Astrocyte of the spinal cord (primary cell): ENCODE measurements at regions not wholly inside any gene's neighbourhood (a gene's known extent, or its start where the extent isn't known, plus 50 kb on each side); places are given as distances from the start of the nearest gene placed in this dataset.
A peak's percentile ranks its signal among the peaks of the same experiment; 100 is the strongest.
"Not testable (repeated sequence)": the region's sequence is repeated elsewhere in the genome, so short reads cannot be mapped to it uniquely, and the experiment has no call there.

ENCODE experiments used
- DNase-seq: peaks from one replicate; pipeline ENCODE4 v3.0.0; 2011; ENCODE audit warnings: low read depth, low spot score
- H3K4me3 ChIP-seq: 2 replicates; pipeline ENCODE4 v1.5.1; 2011; ENCODE audit warnings: low read depth, mild to moderate bottlenecking, low read length, moderate library complexity
- in situ Hi-C: cut with HindIII; loops from 2 replicates; pipeline ENCODE4 v1.10.0; 2017; ENCODE audit warnings: low sequenced_read_pairs
- TF ChIP-seq, protein P1 (sequence below): IDR thresholded peaks from 2 replicates; pipeline ENCODE4 v1.5.1; 2012; ENCODE audit warnings: low read depth, mild to moderate bottlenecking, low read length, inconsistent platforms

DNA sequence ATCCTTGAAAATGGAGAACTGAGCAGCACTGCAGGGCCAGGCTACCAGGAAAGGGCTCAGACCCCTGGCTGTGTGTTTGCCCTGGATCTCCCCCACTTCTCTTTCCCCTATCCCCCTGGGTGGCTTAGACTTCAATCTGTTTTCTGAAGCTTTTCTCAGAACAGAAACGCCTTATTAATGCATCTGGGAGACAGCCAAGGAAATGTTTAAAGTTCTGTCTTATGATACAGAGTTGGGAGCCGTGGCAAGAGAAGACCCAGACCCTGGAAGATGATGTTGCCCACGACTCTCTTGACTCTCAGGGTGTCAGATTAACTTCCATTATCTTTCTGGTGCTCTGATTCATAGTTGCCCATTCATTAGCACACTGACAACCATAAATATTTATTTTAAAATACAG lies 107.1 kb downstream of the EBLN1 start:
- DNase-seq, result no peak
- H3K4me3 ChIP-seq, result no peak overlapping the region
- in situ Hi-C loops, result no loop called here
- TF ChIP-seq, protein P1, sequence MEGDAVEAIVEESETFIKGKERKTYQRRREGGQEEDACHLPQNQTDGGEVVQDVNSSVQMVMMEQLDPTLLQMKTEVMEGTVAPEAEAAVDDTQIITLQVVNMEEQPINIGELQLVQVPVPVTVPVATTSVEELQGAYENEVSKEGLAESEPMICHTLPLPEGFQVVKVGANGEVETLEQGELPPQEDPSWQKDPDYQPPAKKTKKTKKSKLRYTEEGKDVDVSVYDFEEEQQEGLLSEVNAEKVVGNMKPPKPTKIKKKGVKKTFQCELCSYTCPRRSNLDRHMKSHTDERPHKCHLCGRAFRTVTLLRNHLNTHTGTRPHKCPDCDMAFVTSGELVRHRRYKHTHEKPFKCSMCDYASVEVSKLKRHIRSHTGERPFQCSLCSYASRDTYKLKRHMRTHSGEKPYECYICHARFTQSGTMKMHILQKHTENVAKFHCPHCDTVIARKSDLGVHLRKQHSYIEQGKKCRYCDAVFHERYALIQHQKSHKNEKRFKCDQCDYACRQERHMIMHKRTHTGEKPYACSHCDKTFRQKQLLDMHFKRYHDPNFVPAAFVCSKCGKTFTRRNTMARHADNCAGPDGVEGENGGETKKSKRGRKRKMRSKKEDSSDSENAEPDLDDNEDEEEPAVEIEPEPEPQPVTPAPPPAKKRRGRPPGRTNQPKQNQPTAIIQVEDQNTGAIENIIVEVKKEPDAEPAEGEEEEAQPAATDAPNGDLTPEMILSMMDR, result no peak

DNA sequence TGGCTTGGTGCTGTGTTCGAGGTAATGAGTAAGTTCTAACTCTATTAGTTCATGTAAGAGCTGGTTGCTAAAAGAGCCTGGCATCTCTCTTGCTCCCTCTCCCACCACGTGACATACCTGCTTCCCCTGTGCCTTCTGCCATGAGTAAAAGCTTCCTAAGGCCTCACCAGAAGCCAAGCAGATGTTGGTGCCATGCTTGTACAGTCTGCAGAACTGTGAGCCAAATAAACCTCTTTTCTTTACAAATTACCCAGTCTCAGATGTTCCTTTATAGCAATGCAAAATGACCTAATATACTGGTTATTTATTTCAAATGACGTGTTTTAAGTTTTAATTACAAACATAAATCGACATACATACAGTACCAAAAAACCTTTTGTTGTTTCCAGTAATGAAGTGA lies 101.7 kb upstream of the DNAJC1 start:
- no peak for DNase-seq
- no peak overlapping the region for H3K4me3 ChIP-seq
- TF ChIP-seq, protein P1, result no peak
- in situ Hi-C loops, result no loop called here

DNA sequence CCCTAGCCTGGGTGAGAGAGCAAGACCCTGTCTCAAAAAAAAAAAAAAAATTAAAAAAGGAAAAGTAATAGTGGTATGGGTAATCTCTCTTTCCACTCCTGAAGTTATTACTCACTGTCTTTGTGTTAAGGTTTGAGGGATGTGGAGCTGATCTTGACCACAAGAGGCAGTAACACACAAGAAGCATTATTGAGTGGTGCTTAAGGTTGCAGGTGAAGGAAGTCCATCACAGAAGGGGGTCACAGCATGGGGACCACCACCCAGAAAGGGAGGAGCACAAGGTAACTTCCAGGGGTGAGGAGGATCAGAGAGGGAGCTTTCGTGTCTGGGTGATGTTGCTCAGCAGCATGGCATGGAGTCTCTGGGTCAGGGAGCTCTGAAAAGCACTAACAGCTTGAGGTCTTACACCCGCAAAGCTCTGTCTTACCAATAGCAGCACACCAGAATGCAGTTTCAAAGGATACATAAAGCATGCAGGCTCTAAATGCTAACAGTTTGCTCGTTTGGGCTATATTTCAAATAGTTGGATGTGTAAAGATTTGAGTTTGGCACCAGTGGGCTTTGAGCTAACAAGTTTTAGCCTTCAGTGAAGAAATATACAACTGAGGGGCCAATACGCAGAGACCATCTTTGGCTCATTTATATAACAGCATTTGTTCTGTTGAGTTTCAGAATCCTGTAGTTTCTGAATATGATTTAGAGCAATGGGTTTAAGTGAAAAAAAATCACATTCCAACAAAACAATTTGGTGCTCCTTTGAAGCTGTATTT lies 100.4 kb upstream of the DNAJC1 start:
- H3K4me3 ChIP-seq, result no peak overlapping the region
- no peak for DNase-seq
- in situ Hi-C loops, result no loop called here
- TF ChIP-seq, protein P1, result peak; percentile 9

DNA sequence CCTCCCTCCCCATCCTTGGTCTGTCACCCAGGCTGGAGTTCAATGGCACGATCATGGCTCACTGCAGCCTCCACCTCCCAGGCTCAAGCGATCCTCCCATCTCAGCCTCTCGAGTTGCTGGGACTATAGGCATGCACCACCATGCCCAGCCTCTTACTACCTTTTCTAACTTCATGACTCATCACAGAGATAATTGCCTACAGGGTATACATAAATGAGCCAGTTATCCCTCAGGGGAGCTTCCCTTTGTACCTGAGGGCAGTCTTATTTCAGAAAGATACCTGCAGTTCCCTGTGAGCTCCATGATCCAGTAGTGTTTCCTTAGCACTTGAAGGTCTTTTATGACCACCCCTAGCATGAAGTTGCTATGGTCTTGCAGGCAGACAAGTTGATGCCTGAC lies 94.2 kb upstream of the DNAJC1 start:
- in situ Hi-C loops, result no loop called here
- DNase-seq, result no peak
- TF ChIP-seq, protein P1, result no peak
- H3K4me3 ChIP-seq, result no peak overlapping the region

DNA sequence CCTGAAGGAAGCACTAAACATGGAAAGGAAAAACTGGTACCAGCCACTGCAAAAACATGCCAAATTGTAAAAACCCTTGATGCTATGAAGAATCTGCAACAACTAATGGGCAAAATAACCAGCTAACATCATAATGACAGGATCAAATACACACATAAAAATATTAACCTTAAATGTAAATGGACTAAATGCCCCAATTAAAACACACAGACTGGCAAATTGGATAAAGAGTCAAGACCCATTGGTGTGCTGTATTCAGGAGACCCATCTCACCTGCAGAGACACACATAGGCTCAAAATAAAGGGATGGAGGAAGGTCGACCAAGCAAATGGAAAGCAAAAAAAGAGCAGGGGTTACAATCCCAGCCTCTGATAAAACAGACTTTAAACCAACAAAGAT lies 87.7 kb upstream of the DNAJC1 start:
- DNase-seq, in situ Hi-C loops: not testable (repeated sequence)

DNA sequence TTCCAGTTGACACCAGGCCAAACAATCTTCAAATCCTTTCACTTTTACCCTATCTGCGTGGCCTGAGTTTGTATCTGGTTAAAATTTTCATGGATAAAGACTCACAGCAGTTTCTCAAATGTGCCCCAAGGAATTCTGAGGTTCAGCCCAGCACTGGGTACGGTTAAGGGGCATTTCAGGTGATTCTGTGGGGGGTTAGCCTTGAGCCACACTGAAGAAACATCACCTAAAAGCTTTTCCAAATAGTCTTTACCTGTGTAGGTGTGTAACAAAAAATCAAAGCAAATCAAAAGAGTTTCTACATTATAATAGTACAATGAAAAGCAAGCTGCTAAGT lies 83.8 kb upstream of the DNAJC1 start:
- DNase-seq, result no peak
- TF ChIP-seq, protein P1, result no peak
- no peak overlapping the region for H3K4me3 ChIP-seq
- in situ Hi-C loops, result no loop called here

More for the DNA sequence above, 87.7 kb upstream of the DNAJC1 start:
- not testable (repeated sequence) for H3K4me3 ChIP-seq

DNA sequence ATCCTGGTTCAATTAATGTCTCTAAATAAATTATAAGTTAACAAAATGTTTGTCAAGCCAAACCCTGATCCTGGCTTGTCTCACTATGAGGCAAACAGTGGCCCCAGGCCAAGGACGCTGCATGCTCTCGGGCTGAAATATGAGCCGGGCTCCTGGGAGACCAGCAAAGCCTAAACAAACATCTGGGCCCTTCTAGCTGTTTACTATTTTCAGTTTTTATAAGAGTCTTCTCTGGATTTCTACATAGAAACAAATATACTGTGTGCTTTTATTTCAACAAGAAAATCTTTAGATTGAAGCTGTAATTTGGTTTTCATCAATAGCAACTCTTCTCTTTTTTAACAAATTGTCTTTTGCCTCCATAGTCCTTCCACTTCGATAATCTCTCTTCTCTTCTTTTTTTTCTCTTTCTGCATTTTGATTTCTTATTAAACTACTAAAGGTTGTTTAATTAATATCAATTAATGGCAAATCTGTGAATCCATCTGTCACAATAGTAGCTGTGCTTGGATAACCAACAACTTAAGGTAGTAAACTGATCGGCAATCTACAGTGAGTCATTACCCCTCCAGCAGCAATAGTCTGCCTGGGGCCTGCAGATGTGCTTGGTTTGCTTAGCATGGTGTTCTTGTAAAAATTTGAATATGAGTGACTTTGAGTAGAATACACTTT lies 83.3 kb upstream of the DNAJC1 start:
- in situ Hi-C loops, result no loop called here
- TF ChIP-seq, protein P1, result no peak
- H3K4me3 ChIP-seq, result no peak overlapping the region
- DNase-seq, result peak; percentile 82

DNA sequence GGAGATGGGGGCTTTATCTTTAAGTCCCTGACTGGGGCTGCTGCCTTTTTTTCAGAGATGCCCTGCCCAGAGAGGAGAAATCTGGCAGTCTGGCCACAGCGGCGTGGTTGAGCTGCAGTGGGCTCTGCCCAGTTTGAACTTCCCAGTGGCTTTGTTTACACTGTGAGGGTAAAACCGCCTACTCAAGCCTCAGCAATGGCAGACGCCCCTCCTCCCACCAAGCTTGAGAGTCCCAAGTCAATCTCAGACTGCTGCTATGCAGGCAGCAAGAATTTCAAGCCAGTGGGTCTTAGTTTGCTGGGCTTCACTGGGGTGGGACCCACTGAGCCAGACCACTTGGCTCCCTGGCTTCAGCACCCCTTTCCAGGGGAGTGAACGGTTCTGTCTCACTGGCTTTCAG lies 76.4 kb upstream of the DNAJC1 start:
- in situ Hi-C loops, DNase-seq: not testable (repeated sequence)

More for the DNA sequence above, 76.4 kb upstream of the DNAJC1 start:
- H3K4me3 ChIP-seq, result not testable (repeated sequence)
